Eye (tissue), 1 donor: ENCODE measurements at regions not wholly inside any gene's neighbourhood (a gene's known extent, or its start where the extent isn't known, plus 50 kb on each side); places are given as distances from the start of the nearest gene placed in this dataset.

ENCODE experiments used
- DNase-seq: peaks from one replicate; pipeline ENCODE4 v3.0.0-alpha.2; 2015

DNA sequence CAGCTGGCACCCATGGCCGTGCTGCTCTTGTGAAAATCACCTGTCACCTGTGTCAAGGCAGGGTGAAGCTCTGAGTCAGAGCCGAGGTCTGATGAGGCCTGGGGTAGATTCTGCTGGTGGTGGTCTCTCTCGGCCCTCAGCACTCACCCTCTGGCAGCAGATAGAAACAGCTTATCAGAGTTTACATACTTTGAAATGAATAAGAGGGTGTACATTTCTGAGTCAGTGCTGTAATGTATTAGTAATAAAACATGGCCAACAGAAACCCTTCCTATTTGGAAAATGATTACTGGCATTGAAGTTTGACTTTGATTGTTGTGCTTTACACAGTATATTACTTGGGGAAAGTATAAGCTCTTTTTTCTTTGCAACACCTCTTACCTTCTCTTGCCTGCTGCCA is 228.8 kb downstream of the SNX10 start:
- DNase-seq: no peak

DNA sequence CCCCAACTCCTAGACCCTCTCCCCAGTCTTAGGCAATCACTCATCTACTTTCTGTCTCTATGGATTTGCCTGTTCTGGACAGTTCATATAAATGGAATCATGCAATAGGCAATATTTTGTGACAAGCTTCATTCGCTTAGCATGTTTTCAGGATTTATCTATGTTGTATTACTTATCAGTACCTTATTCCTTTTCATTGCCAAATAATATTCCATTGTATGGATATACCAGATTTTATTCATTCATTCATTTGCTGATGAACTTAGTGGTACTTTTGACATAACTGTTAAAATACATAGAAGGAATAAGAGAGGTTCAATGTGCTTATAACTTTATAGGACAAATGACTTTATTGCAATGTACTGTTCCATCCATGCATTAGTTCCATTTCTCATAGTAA is 231.0 kb downstream of the SNX10 start:
- no peak for DNase-seq

DNA sequence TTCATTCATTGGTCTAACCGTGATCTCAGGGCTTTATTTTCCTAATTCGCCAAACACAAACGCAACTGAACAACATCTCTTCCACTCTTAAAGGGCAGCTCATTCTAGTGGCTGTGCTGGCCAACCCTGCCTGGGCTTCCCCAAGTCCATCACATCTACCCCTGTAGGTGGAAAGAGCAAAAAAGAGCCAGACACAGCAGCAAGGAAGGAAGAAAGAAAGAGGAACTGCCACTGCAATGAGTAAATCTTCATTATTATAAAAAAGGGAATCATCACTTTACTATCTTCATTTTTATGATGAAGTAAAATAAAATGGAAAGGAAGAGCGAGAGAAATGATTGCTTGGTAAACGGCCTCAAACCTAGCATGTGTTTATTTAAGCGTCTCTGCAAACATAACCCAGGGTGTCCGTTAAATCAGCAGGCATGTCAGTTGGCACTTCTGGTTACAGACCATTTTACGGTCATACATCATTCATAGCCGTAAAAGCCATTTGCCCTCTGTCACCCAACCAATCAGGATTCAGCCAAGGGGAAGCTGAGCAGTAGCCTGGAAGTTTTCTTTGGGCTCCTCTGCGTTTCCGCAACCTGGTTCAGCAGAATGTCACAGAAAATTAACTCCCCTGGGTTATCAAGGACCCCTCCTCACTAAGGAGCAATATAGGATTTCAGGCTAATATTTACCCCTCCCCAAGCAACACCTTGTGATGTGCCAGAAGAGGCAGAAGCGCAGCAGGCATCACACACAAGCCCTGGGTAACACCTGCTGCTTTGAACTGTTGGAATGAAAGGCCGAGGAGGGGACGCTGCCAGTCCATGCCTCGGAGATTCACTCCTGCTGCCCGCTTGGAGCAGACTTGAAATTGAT is 234.0 kb downstream of the SNX10 start:
- peak; percentile 75 for DNase-seq

DNA sequence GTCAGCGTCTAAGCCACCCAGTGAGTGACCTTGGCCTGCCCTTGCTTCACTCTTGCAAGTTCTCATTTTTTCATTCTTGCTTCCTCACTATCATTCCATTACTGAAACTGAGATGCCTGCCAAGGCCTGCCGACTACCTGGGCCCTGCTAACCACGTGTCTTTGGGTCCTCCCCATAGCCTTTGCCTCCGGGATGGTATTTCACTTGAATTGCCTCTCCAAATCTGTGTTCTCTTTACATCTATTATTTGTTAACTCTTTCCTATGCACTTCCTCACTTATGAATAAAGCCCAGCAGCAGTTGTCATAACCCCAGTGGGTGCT is 234.6 kb downstream of the SNX10 start:
- DNase-seq: no peak

DNA sequence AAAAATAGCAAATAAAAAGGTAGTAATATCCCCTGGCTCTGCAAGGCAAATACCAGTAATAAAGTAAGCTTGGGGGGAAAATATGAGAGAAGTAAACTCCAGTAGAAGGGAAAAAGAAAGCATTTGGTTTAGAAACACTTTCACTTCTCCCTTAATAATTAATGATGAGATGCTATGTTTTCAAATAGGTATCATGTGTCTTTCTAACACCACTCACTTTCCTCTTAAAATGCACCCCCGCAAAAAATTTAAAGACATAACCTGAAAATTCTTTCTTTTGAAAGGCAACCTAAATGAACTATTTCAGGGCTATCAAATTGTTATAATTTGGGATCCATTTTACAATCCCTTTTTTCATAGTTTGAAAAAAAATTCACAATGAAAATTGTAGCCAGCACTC is 240.3 kb downstream of the SNX10 start:
- no peak for DNase-seq

DNA sequence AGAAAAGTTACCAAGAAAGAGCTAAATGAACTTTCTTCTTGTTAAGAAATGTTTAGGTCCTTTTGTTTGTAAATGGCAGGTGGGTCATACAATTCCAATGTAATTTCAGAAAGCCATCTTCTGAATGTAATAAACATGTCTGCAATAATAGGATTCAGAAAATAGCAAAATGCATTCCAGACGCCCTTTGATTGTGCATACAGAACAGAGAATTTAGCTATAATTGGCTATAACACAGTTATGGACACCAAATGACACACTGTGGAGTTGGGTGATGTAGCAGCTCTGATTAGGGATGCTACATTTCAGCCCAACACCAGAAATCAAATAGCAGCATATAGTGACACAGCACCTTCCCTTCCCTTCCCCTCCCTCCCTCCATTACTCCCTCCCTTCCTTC is 240.8 kb downstream of the SNX10 start:
- no peak for DNase-seq

DNA sequence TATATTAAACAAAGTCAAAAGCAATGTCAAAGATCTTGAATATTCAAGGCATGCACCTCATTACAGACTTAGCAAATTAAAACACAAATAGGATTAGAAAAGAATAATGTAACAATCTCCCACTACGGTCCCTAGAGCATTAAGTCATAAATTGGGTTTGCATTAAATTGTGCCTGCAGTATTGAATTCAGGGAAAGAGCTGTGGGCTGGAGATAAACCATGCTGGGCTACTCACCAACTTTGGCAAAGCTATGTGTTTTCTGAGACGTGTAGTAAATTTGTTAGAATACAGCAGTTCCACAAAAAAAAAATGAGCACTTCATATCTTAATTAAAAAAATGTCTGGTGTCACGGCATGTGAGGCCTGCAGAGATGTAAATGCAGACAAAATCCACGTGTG is 241.6 kb downstream of the SNX10 start:
- DNase-seq: no peak

DNA sequence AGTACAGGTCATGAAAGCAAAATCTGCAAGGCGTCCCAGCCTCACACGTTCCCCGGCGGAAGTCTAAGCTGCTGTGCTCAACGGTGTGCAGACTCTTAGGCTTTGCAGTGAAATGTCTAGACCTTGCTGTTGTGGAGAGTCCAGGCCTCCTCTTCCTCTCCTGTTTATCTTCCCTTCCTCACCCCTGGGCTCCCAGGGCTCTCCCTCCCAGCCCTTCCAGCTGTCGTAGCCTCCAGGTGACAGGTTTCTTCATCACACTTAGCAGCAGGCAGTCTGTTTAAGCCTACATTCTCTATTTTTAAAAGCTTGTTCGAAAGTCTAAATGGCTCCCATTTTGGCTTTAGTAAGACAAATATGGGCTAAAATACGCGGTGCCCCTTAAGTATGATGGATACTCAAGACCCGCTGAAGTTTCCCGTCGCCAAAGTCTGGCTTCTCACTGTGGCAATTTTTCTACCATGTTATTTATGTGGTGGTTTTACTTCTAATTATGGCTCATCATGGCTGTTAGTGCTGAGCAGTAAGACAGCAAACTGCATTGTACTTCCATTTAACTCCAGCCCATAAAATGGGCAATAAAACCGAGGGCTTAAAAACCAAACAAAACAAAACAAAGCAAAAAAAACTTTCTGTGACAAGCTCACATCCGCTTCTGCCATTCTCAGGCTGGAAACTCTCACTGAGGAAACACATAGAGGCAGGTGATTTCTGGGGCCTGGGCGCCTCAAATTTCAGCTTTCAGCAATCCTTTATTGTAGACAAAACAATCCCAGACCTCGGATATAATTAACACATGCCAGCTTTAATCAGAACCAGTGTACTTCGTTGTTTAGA is 243.2 kb downstream of the SNX10 start:
- no peak for DNase-seq

DNA sequence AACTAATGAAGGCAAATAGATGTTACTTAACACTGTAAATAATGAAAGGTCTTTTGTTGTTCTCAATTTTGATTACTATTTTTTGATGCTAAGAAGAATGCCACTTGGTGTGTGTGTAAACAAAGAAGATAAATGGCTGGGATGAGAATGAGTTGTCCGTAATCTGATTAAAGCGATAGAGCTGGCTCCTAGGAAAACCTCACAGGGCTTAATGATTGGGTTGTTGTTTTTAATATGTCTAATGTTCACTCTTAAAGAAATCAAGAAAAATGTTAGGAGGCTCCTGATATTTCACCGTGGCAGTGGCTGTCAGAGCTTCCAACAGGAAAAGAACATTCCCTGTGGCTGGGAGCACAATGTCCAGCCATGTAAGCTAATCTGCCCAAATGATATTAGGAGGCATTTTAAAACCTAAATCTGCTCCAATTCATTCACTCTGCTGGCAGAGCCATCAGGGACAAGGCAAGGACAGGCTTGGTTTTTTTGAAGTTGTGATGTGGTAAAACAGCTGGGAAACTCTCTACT is 243.9 kb downstream of the SNX10 start:
- no peak for DNase-seq

DNA sequence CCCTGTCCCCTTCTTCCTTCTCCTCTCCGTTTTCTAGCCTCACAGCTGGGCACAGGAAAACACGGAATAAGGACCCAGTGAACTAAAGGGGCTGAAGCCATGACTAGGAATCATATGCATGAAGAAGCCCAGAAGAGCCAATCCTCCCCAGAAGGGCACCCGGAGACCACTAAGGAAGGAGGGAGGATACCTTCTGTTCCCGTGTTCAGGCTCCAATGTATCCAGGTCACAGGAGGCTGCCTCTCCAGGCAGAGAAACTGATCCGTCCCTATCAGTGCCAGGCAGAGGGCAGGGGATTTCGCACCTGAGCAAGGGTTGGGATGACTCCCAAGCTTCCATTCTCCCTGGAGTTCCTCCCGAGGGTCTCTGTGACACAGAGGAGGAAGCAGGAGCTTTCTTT is 246.6 kb downstream of the SNX10 start:
- no peak for DNase-seq

DNA sequence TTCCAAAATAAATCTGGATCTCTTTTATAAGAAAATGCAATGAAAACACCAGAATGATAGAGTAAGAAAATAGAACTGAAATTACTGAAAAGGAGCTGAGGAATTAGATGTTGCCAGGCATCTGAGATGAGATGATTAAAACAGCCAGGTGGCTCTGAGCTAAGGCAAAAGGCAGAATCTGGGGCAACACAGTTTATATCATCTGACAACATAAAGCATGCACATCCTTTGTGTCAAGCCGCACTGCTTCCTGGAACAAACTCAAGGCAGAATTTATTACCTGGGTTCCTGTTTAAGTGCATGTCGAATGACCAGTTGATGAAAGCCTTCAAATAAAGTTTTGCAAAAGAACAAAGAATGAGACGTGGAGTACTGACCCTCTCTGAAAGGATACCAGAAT is 247.0 kb downstream of the SNX10 start:
- DNase-seq: no peak

DNA sequence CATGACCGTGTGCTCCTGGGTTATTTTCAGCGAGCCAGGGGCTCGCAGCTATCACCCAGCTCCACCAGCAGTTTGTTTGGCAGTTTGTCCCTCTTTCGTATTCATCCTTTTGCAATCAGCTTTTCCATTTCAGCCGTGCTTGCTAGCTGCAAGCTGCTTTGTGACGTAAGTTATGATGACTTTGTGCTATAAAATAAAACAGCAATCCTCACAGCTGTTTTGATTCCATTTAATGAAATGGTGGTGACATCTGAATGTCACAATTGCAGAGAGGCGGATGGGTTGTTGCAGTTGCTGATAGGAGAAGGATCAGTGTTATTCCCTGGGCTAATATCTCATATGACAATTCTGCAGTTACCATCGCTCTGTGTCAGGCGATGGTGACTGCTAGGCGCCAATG is 251.7 kb downstream of the SNX10 start:
- DNase-seq: no peak

DNA sequence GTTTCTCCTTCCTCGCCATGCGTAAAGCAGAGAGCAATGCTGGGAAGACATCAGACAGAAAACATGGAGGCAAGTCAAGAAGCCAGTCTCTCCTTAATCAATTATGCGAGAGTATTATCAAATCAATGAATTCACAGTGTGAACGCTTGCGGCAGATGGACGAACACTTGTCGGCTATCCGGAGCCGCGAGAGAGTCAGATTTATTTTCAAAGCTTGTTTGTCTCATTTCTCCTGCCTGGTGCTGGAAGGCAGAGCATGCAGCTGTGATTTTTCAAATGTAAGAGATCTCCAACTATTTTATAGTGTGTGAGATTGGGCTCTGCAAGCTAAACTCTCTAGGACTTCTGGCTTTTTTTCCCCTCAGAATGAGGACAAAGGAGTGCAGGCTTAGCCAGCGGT is 252.3 kb downstream of the SNX10 start:
- DNase-seq: peak; percentile 47

DNA sequence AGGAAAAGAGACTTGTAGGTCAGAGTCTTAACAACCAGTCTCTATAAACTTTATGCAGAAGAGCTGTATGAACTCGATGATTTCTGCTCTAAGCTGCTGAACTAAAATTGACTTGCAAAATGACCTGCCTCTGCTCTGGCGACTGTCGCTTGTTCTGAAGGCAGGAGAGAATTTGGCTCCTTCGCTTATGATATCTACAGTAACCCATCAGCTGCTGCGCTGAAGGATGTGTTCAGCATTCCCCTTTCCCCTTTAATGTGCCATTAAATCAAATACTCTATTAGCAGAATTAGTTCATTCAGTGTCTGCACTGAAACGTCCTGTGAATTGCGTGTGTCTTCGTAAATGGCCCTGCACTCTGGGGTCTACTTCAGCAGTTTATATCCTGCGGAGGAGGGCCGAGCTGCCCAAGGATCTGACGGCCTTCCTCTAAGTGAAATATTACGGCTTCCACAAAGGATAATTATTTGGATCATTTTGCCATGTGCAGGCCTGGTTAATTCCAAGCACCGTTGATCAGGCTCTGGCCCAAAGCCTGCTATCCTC is 254.9 kb downstream of the SNX10 start:
- DNase-seq: no peak

DNA sequence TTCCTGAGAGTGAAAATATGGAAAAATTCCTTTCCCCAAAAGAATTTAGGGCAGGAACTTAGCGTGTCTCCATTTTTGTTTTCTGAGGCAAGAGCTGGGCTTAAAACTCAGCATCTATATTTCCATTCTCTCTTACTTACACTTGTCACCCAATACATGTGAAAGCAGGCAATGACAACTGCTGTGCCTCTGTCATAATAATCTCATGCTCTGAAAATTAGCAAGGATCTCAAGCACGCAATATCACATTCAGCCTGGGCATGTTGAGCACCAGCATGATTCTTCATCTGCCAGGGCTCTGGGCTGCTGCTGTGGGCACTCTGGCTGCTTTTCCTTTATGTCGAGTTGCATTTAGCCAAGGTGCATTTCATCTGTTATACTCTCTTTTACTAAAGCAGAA is 255.5 kb downstream of the SNX10 start:
- no peak for DNase-seq

DNA sequence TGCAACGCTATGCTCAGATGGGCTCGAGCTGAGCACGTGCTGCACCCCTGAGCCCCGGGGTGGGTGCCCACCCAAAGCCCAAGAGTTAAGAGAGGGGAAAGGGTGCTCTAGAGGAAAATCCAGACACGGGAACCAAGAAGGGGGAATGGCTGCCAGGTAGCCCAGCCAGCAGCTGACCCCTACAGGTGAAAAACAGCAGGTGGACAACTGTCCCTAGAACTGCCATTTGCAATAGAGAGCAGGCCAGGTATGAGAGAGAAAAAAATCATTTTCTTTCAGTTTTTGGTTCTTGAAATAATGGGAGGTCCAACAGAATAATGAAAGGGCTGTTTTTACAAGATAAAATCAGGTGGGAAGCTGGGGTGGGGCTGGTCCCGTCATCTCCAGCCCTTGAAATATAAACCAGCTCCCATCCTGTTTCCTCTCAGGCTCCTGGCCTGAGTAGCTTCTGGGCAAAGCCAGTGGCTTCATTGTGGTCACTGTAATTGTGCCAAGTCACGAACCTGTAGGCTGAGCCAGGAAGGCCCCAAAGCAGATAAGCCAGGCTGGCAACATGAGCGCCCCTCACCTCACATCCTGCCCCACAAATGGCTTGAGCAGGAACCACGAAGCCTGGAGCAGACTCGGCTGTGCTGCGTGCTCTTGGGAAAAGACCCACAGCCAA is 257.8 kb downstream of the SNX10 start:
- no peak for DNase-seq

DNA sequence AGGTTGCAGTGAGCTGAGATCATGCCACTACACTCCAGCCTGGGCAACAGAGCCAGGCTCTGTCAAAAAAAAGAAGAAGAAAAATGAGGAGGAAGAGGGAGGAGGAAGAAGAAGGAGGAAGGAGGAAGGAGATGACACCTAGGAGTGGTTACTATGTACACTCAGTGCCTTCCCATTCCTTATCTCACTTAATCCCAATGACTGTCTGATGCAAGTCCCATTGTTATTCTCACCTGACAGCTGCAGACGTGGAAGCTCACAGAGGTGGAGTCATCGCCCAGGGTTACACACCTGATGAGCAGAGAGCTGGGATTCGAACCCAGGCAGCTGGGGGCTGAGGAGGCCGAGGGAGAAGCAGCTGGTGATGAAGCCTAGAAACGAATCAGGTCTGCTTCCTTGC is 258.8 kb downstream of the SNX10 start:
- DNase-seq: no peak

DNA sequence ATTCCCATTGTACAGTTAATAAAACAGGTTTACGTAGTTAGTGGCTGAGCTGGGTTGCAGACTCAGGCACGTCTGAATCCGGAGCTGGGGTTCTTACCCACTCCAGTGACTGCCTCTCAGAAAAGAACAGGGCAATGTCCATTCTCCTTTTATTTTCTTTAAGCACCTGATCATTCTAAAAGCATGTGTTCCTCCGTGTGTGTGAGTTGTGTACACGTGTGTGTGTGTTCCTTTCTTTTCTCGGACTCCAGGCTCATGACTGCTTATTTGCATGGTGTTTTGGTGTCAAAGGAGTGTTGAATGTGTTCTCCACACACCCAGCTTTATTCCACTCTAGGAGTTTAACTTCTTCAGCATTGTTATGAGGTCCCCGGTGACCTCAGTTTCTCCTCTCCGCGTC is 260.1 kb downstream of the SNX10 start:
- DNase-seq: no peak

DNA sequence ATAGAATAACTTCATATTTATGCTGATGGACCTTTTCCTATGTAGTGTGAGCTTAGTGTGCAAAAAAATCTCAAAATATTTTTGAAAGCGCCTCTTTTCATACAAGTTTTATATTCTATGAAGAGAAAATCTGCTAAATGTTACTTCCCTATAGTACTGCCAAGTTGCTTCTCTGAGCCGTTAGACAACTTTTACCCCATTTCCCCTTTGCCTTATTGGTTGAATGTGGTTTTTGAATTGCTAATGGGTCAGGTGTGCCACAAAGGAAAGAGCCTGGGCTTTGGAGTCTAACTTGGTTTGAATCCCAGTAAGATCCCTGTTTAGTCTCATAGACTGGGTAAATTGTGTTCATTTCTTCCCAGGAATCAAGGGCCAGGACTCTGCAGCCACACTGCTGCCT is 261.5 kb downstream of the SNX10 start:
- DNase-seq: no peak

DNA sequence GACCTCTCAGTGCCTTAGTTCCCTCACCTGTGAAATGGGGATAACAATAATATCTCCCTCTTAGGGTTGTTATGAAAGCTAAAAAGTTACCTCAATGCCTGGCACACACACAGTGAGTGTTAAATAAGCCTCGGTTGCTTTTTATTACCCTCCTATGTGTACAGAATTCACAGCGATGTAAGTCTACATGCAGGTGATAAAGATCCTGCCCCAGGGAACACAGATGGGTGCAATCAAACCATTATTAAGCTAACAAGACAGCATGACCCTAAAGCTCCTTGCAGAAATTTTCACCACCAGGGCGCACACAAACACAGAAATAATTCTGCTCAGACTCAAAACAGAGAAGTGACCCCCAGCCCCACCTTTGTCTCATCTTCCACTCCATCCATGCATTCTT is 261.9 kb downstream of the SNX10 start:
- no peak for DNase-seq

DNA sequence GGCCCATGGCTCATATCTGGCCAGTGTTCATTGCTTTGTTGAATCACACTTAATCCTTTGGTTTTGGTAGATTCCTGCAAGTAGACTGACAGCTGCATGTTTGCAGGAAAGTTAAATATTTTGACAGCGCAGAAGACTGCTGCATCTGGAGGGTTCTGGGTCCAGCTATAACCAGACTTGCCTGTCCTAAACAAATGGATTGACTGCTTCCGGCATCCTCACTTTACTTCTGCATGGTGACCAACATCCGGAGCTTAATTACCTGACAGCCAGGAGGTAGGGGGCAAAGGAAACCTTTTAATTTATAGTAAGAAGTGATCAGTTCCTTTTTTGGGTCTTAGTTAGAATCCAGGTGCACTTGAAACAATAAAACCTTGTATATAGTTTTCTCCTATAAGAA is 263.3 kb downstream of the SNX10 start:
- DNase-seq: no peak

DNA sequence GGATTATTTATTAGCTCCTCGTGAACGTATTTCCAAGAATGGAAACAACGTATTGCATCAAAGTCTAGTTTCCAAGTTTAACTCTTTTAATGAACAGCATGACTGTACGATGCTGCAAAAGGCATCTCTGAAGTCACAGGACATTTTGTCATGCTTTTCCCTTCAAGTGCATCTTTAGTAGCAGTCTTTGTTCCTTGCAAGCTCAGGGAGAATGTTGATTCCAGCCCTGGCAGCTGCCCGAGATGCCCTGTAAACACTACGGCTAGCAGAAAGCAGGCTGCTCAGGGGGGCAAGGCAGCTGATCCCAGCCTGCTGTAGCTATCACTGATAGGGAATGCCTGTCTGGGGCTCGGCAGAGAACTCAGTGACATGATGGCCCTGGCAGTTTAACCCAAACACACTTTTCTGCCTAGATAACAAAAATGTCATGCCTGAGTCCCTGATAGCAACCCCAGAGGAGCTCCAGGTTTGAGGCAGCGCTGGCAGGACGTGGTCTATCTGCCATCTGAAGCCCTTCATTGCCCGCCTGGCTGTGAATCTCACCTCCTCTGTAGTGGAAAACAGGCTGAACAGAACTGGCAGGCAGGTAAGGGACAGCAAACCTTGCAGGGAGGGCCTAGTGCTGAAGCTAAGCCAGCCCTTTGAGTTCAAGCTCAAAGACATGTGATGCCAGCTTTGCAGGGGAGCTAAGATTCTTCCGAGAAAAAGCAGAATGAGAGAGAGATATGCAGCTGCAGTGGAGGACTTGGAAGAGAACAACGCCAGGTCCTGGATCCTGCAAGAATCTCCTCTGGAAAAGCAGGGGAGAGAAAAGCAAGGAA is 264.6 kb downstream of the SNX10 start:
- DNase-seq: peak; percentile 59
